HepG2 (cell line): ENCODE measurements at regions not wholly inside any gene's neighbourhood (a gene's known extent, or its start where the extent isn't known, plus 50 kb on each side); places are given as distances from the start of the nearest gene placed in this dataset.

Source experiments
- ATAC-seq: fragments of 200-7000 bp; cut with Tn5 transposase; 3 replicates; pipeline ENCODE4 v1.9.1; 2020; ENCODE audit warnings: mild to moderate bottlenecking, moderate library complexity
- BruUV-seq: library from RNA; stranded (reverse); fragments of 400-500 nt; replicated peaks from 2 replicates; lab custom pipeline; 2021; lab: Mats Ljungman, UMichigan
- CTCF ChIA-PET: fragments of 300-600 bp; formaldehyde crosslinking; extraction: SDS; loops from one replicate; lab custom pipeline; 2021; ENCODE audit warnings: low total read pairs, inconsistent platforms, low intra/inter-chr PET ratio; lab: Yijun Ruan, JAX
- POLR2A ChIA-PET: fragments of 350-600 bp; sonication (Branson Sonifier 250); formaldehyde crosslinking; loops from one replicate; lab custom pipeline; 2020; ENCODE audit warnings: antibody characterized with exemption, inconsistent platforms; lab: Yijun Ruan, JAX
- DNase-seq: peaks from one replicate; pipeline ENCODE4 v3.0.0-alpha.2; 2015; ENCODE audit warnings: low spot score
- FAIRE-seq: peaks from 3 replicates; lab custom pipeline; 2011; peaks lifted over from hg19 to GRCh38; lab: Jason Lieb, UNC
- H2AFZ ChIP-seq: one replicate; pipeline ENCODE4 v1.6.1; 2011; ENCODE audit warnings: low read length, inconsistent platforms
- H3K27ac ChIP-seq: fragments of 300-600 bp; 3 replicates; pipeline ENCODE4 v1.8.0; 2011; ENCODE audit warnings: mixed run types, mild to moderate bottlenecking, mixed read lengths, low read length, inconsistent platforms; ENCODE audit not compliant: insufficient read depth; ENCODE audit errors: extremely low read length
- H3K27me3 ChIP-seq, 2 experiments: fragments of 200-600 bp in 1 of 2; 2 replicates in 1 of 2; 3 replicates in 1 of 2; pipeline versions ENCODE4 v1.6.0 to v1.8.0; 2011; ENCODE audit warnings: low read length in 2 of 2, mild to moderate bottlenecking in 2 of 2, moderate library complexity in 2 of 2, inconsistent platforms in 1 of 2; ENCODE audit not compliant: insufficient read depth in 2 of 2, control insufficient read depth in 1 of 2
- H3K36me3 ChIP-seq, 2 experiments: fragments of 200-600 bp in 1 of 2; replicated peaks in 1 of 2; 2 replicates in 1 of 2; 3 replicates in 1 of 2; pipeline versions ENCODE4 v1.5.1 to v1.8.0; 2011; ENCODE audit warnings: low read length in 2 of 2, inconsistent platforms in 1 of 2; ENCODE audit not compliant: insufficient read depth in 2 of 2, control insufficient read depth in 1 of 2
- H3K4me1 ChIP-seq: 2 replicates; pipeline ENCODE4 v1.5.1; 2012; ENCODE audit warnings: low read length, inconsistent platforms; ENCODE audit not compliant: insufficient read depth
- H3K4me2 ChIP-seq: 2 replicates; pipeline ENCODE4 v1.6.0; 2011; ENCODE audit warnings: low read depth, low read length, inconsistent platforms
- H3K4me3 ChIP-seq, 3 experiments: fragments of 200-600 bp in 1 of 3; sonication (generic), shearing (Covaris generic) in 1 of 3; replicated peaks in 1 of 3; 2 replicates each; pipeline ENCODE4 v1.5.1; 2011 to 2016; ENCODE audit warnings: low read length in 3 of 3, inconsistent platforms in 2 of 3, low read depth in 2 of 3, mild to moderate bottlenecking in 2 of 3, control low read depth in 1 of 3, mixed read lengths in 1 of 3; ENCODE audit not compliant: insufficient read depth in 1 of 3
- H3K79me2 ChIP-seq: one replicate; pipeline ENCODE4 v1.6.1; 2011; ENCODE audit warnings: low read length, inconsistent platforms; ENCODE audit not compliant: insufficient read depth
- H3K9ac ChIP-seq: 2 replicates; pipeline ENCODE4 v1.6.0; 2011; ENCODE audit warnings: mild to moderate bottlenecking, low read depth, low read length, inconsistent platforms; ENCODE audit not compliant: insufficient read depth
- H3K9me3 ChIP-seq: 2 replicates; pipeline ENCODE4 v1.5.1; 2012; ENCODE audit warnings: mild to moderate bottlenecking, low read length
- H4K20me1 ChIP-seq: 2 replicates; pipeline ENCODE4 v1.6.0; 2011; ENCODE audit warnings: inconsistent platforms, mild to moderate bottlenecking, low read length, moderate library complexity; ENCODE audit not compliant: insufficient read depth
- CBX5 ChIP-seq: sonication (generic); formaldehyde crosslinking; IDR thresholded peaks from 2 replicates; pipeline ENCODE4 v1.4.0; 2020; ENCODE audit warnings: missing genetic modification reagents, borderline replicate concordance
- CEBPB ChIP-seq: IDR thresholded peaks from 2 replicates; pipeline ENCODE4 v1.6.1; 2011; ENCODE audit warnings: low read depth, low read length, improper control_type of control experiment, borderline replicate concordance
- FOXP4 ChIP-seq: sonication (generic); formaldehyde crosslinking; IDR thresholded peaks from 2 replicates; pipeline ENCODE4 v1.4.0; 2020; ENCODE audit warnings: missing genetic modification reagents
- IRF2 ChIP-seq: IDR thresholded peaks from 2 replicates; pipeline ENCODE4 v1.6.1; 2018; ENCODE audit warnings: missing genetic modification reagents, missing compliant biosample characterization
- JUND ChIP-seq: sonication (generic); formaldehyde crosslinking; IDR thresholded peaks from 2 replicates; pipeline ENCODE4 v1.8.0; 2022; ENCODE audit warnings: mild to moderate bottlenecking, missing genetic modification reagents
- MED8 ChIP-seq: sonication (generic); formaldehyde crosslinking; IDR thresholded peaks from 2 replicates; pipeline ENCODE4 v1.8.1; 2023; ENCODE audit warnings: mild to moderate bottlenecking, missing genetic modification reagents; ENCODE audit not compliant: insufficient replicate concordance
- SMAD1 ChIP-seq: sonication (generic); formaldehyde crosslinking; IDR thresholded peaks from 2 replicates; pipeline ENCODE4 v1.4.0; 2020; ENCODE audit warnings: missing genetic modification reagents, low read depth, mild to moderate bottlenecking, borderline replicate concordance
- ZBTB46 ChIP-seq: sonication (generic); formaldehyde crosslinking; IDR thresholded peaks from 2 replicates; pipeline ENCODE4 v1.4.0; 2020; ENCODE audit warnings: mild to moderate bottlenecking, missing genetic modification reagents, borderline replicate concordance
- ZFYVE20 ChIP-seq: sonication (generic); formaldehyde crosslinking; IDR thresholded peaks from 2 replicates; pipeline ENCODE4 v1.8.0; 2023; ENCODE audit warnings: low read depth, mild to moderate bottlenecking, moderate library complexity, missing genetic modification reagents, borderline replicate concordance
- ZNF34 ChIP-seq: sonication (generic); formaldehyde crosslinking; IDR thresholded peaks from 2 replicates; pipeline ENCODE4 v1.4.0; 2020; ENCODE audit warnings: mild to moderate bottlenecking, missing genetic modification reagents, borderline replicate concordance
- ZNF619 ChIP-seq: sonication (generic); formaldehyde crosslinking; IDR thresholded peaks from 2 replicates; pipeline ENCODE4 v1.4.0; 2020; ENCODE audit warnings: mild to moderate bottlenecking, missing genetic modification reagents
- WGBS: methylation state at CpG from one replicate; pipeline ENCODE4 v1.1.6; 2017; ENCODE audit warnings: low lambda C conversion rate; 5-methylcytosine and 5-hydroxymethylcytosine counted together
- in situ Hi-C: cut with HindIII; loops from 2 replicates; pipeline ENCODE4 v1.10.0; 2017; ENCODE audit warnings: low pct_unique_long_range_greater_than_20kb; ENCODE audit not compliant: extremely low pct_ligation_motif_present
- intact Hi-C: fragments of 100-400 bp; cut with micrococcal nuclease; formaldehyde crosslinking; loops from one replicate; pipeline ENCODE4 v1.10.0; 2022; ENCODE audit not compliant: unreplicated experiment

DNA sequence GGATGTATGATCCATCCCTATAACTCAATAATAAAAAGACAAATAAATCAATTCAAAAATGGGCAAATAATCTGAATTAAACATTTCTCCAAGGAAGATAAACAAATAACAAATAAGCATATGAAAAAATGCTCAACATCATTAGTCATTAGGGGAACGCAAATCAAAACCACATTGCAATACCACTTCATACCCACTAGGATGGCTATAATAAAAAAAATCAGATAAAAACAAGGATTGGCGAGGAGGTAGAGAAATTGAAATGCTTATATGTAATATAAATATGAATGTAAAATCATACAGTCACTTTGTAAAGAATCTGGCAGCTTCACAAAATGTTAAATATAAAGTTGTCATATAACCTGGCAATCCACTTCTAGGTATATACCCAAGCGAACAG is 52.3 kb upstream of the TBCA start:
- in situ Hi-C loops (no loop called here), intact Hi-C loops (no loop called here)
- 45% methylated on average over 3 of the region's 3 CpGs for WGBS
- H3K27me3 ChIP-seq = no peaks in the 10 kb centered on the region; a peak in 1 of 5 replicates
- FAIRE-seq (no peak), DNase-seq (no peak), ATAC-seq (no peak)
- no peaks in the 10 kb centered on the region for H3K4me1 ChIP-seq
- no peak overlapping the region for H3K9ac ChIP-seq
- no peak overlapping the region for H3K4me3 ChIP-seq
- H2AFZ ChIP-seq = no peak overlapping the region
- POLR2A ChIA-PET = no interaction called here
- no peak overlapping the region for H3K4me2 ChIP-seq
- H3K27ac ChIP-seq = no peak overlapping the region
- H3K9me3 ChIP-seq = no peaks in the 10 kb centered on the region
- H4K20me1 ChIP-seq = no peaks in the 10 kb centered on the region
- CTCF ChIA-PET = no interaction called here
- TF ChIP-seq SMAD1 (CRISPR knock-in tag) (no peak), ZNF34 (CRISPR knock-in tag) (no peak), ZBTB46 (CRISPR knock-in tag) (no peak), FOXP4 (no peak), CBX5 (CRISPR knock-in tag) (no peak), MED8 (CRISPR knock-in tag) (no peak), IRF2 (CRISPR knock-in tag) (no peak), ZNF619 (no peak), JUND (no peak), CEBPB (no peak), ZFYVE20 (CRISPR knock-in tag) (no peak)
- no peaks in the 10 kb centered on the region for H3K36me3 ChIP-seq
- no TSS peak for BruUV-seq
- H3K79me2 ChIP-seq = no peaks in the 10 kb centered on the region
